HepG2 (cell line): ENCODE measurements at regions not wholly inside any gene's neighbourhood (a gene's known extent, or its start where the extent isn't known, plus 50 kb on each side); places are given as distances from the start of the nearest gene placed in this dataset.

Source experiments
- EP300 ChIP-seq, 3 experiments: sonication (generic) in 1 of 3; formaldehyde crosslinking in 1 of 3; IDR thresholded peaks; 2 replicates each; pipeline versions ENCODE4 v1.5.1 to v1.6.1; 2011 to 2020; ENCODE audit warnings: low read depth in 2 of 3, low read length in 2 of 3, borderline replicate concordance in 1 of 3, improper control_type of control experiment in 1 of 3, mild to moderate bottlenecking in 1 of 3, missing genetic modification reagents in 1 of 3, moderate library complexity in 1 of 3
- MZF1 ChIP-seq: sonication (generic); formaldehyde crosslinking; IDR thresholded peaks from 2 replicates; pipeline ENCODE4 v1.8.1; 2023; ENCODE audit warnings: mild to moderate bottlenecking, missing genetic modification reagents, borderline replicate concordance
- ZNF598 ChIP-seq: sonication (generic); formaldehyde crosslinking; IDR thresholded peaks from 2 replicates; pipeline ENCODE4 v1.5.1; 2020; ENCODE audit warnings: mild to moderate bottlenecking, missing genetic modification reagents, borderline replicate concordance
- TF ChIP-seq, protein P1 (sequence below): sonication (generic); formaldehyde crosslinking; IDR thresholded peaks from 2 replicates; pipeline ENCODE4 v1.8.0; 2022; ENCODE audit warnings: low read depth, missing genetic modification reagents

GRCh38 chr13:105463011-105463501 is 1072.4 kb downstream of the EFNB2 start:
- no peak for TF ChIP-seq MZF1 (CRISPR knock-in tag)
- no peak for TF ChIP-seq ZNF598 (CRISPR knock-in tag)
- TF ChIP-seq EP300 (IDR thresholded peaks at IDR 0.05; ENCODE audit: low read depth in 2 of 2, low read length in 2 of 2): no peak
- no peak for TF ChIP-seq EP300 (CRISPR knock-in tag; IDR thresholded peaks at IDR 0.05; ENCODE audit: borderline replicate concordance)
- TF ChIP-seq, protein P1, sequence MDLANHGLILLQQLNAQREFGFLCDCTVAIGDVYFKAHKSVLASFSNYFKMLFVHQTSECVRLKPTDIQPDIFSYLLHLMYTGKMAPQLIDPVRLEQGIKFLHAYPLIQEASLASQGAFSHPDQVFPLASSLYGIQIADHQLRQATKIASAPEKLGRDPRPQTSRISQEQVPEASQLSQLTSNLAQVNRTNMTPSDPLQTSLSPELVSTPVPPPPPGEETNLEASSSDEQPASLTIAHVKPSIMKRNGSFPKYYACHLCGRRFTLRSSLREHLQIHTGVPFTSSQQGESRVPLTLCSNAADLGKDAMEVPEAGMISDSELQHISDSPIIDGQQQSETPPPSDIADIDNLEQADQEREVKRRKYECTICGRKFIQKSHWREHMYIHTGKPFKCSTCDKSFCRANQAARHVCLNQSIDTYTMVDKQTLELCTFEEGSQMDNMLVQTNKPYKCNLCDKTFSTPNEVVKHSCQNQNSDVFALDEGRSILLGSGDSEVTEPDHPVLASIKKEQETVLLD: no peak
